SHP77 (cell line): ENCODE measurements at regions not wholly inside any gene's neighbourhood (a gene's known extent, or its start where the extent isn't known, plus 50 kb on each side); places are given as distances from the start of the nearest gene placed in this dataset.

Experiments used
- DNase-seq, 2 experiments: peaks; one replicate each; lab custom pipeline; 2025; lab: John Stamatoyannopoulos, UW

DNA sequence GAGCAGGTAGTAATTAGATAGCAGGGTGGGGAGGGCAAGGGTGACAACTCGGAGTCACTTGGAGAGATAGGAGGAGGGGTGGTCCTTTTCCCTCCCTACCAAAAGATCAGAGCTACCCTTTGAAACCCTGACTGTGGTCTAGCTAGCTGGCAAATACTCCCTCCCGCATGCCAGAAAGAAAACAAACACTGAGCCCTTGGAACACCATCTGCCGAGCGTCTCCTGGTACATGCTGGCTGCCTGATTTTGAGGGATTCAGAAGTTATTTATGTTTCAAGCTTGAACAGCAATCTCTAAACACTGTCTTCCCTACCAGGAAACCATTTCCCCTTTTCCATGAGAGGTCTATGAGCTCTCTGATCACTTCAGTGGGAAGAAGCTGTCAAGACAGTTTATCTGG lies 291.6 kb upstream of the CFAP20DC start:
- DNase-seq: peak in 1 of 2 experiments; percentile 29

DNA sequence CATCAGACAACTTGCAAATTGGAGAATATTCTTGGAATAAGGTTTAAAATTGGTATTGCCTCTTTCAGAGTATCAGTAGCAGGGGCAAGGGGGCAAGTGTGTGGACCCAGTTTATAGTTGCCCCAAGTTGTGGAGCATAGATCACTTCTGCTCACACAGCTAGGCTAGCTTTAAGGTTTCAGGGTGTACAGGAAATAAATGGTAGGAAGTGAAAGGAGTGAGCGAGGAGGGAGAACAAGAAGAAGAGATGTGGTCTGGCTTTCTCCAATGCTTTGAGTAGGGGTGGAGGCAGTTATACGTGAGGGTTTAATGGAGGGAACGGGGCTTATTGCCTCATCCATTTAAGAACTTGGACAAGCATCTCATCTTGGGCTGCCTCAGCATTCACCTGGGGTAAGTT lies 290.0 kb upstream of the CFAP20DC start:
- DNase-seq: no peak

GRCh38 chr3:59338934-59339333 lies 289.1 kb upstream of the CFAP20DC start:
- DNase-seq: no peak

DNA sequence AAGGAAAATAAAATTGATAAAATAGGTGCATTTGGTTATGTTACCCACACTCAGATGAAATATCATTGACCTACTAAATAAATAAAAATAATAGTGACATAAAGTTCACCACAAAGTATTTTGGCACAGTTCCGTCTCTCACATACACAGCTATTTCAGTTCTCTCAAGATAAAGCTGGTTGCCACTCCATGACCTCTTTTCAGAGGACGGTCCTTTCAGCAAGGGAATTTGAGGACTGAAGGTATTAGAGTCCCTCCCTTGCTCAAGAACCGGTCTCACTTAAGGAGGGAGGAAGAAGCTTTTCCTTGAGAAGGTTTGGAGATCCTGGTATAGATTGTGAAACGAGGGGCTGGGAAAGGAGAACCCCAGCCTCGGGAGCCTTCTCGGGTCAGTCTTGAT lies 285.5 kb upstream of the CFAP20DC start:
- no peak for DNase-seq

GRCh38 chr3:59334585-59334984 lies 284.8 kb upstream of the CFAP20DC start:
- no peak for DNase-seq

- DNase-seq: no peak
These were observed 277.6 kb upstream of the CFAP20DC start for GRCh38 chr3:59327376-59327808.

DNA sequence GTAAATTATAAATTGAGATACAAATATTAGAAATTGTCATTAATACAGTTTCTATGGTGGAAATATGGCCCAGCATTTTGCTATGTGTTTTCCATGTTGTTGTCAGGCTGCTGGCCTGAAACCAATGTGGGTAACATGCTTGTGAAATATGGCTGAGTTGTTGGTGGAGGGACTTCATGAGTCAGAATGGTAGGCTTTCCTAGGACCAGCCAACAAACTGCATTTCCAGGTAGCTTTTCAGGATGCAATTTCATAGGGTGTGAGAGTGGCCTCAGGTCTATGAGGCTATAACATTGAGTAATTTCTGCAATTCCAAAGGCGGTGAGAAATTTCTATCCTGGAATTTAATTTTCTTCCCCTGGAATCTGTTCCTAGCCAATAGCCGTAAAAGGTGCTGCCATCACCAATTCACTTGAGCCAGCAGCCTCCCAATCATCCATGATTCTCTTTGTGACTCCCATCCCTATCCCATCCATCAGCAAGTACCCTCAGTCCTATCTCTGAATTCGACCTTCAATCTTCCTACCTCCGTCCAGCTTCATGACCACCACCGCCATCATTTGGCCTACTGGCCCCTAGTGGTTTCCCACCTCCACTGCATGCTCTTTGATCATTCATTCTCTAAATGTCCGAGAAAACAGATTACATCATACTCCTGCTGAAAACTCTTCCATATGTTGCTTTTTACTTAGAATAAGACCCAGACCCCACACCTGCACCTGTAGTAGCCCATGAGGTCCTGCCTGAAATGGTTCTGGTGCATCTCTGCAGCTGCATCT lies 276.6 kb upstream of the CFAP20DC start:
- DNase-seq: no peak

DNA sequence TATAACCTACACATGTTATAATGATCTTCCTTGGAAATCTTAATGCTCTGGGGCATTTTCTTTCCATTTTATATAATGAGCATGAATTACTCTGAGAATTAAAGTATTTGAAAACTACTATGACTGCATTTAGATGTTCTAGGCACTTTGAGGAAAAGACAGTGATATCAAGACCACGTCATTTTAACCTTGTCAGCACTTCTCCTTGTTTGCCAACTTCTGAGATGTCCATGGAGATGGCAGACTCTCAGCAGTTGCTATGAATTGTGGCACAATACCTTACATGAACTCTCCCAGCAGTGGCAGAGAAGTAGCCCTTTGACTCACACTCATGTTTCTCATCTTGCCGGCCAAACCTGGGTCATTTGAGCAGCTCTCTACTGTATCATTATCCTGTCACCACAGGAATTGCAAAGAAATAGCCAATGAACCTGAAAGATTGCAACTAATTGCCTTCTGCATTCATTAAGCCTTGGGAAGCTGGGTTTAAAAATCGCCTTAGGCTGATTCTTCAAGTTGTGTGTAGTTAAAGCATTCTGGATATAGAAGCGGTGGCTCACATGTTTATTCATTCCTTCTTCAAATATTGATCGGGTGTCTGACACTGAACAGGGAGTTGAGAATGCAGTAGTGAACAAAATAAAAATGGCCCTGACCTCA lies 272.2 kb upstream of the CFAP20DC start:
- DNase-seq: no peak

GRCh38 chr3:59320080-59320479 lies 270.3 kb upstream of the CFAP20DC start:
- peak; percentile 19 to 26 for DNase-seq

DNA sequence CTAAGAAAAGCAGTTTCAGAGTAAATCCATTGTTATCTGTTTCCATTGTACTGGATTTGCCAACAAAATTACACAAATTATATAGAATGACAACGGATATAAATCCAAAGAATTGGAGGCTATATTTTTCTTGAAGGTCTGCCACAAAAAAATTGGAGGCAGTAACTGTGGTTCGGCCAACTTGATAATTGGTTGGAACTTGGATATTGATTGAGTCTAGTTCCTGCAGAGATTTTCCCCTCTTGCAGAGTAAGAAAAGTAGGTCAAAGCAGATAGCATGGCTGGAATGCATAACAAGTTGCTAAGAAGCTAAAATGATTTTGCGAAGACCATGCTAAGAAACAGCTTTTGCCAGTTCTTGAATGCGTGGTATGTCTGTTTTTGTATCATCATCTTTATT lies 269.6 kb upstream of the CFAP20DC start:
- DNase-seq: no peak

DNA sequence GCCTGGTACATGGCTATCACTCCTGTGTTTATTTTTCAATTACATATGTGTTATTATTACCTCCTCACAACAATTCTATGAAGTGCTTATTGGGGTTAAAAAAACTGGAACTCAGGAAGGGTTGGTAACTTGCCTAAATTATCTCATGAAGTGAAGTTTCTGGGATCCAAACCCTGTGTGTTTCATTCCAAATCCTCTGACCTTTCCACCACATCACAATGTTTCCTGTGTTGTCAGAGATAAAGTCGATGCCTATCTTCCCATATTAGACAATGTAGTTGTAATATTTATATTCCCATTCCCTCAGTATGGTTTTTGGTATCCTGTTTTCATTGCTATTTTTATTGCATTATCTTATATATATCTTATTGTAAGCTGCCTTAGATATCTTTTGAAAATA lies 269.1 kb upstream of the CFAP20DC start:
- no peak for DNase-seq

DNA sequence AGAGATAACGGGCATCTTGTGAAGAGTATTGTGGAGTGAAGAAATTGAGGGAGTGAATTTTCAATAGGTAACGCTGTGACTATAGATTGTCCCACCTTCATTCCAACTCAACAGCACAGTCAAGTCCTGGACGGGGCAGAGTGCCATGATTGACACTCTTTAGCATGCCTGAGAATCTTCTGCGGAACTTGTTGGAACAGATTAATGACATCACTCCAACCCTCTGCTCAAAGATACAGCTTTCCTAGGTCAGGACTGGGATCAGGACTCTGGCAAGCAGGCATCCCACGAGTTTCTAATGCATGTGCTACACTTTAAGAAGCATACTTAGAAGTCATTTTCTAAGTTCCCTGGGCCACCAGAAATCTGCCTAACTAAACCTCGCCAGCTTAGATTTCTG lies 267.6 kb upstream of the CFAP20DC start:
- no peak for DNase-seq

GRCh38 chr3:59316688-59317275 lies 267.0 kb upstream of the CFAP20DC start:
- no peak for DNase-seq

GRCh38 chr3:59313365-59313764 lies 263.5 kb upstream of the CFAP20DC start:
- peak; percentile 2 to 18 for DNase-seq

- no peak for DNase-seq
These were observed 261.4 kb upstream of the CFAP20DC start for GRCh38 chr3:59311231-59311630.

DNA sequence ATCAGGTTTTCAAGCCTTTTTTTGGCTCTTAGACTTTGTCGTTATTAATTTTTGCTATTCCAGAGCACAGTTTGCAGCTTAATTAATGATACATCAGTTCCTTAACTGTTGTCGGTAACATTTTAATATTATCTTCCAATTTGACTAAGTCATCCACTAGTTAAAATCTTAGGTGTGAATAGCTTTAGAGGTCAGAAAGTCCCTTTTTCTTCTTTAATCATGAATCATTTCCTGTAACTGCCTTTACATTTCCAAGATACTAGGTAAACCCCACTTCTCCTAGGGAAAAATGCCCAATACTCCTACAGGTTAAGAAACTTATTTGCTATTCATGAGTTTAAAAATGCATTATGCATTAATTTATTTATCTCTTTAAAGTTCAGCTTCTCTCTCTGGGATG lies 260.9 kb upstream of the CFAP20DC start:
- no peak for DNase-seq

GRCh38 chr3:59308684-59309083 lies 258.9 kb upstream of the CFAP20DC start:
- DNase-seq: no peak

DNA sequence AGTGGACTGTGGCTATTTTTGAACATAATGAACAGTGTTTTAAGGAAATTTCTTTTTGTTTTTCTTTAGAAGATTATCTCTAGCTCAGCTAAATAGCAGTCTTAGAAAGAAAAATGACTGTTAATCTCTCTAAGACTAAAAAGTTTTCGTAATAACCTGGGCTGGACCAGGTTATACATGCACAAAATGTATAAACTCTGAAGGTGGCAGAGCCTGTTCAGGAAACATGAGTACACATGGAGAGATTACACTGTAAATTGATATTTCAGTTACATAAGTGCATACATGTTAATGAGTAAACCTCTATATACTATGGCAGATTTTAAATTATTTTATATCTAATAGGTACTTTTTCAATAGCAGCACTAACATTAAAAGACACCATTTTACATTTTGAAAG lies 258.2 kb upstream of the CFAP20DC start:
- no peak for DNase-seq

DNA sequence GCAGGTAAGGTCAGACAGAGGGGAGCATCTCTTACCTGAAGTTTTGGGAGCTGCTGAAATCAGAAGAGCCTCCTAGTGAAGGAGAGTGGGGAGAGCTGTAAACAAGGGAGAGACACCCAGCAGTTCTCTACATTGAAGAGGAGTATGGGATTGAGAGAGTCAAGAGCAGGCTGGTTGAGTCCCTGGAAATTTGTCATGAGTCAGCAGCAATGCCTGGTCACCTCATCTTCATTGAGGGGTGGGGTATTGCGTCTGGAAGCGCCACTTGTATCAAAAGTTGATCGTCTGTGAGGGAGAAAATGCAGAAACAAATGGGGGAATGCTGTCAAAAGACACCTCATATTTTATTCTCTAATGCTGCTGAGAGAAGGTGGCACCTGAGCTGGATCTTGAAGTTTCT lies 256.6 kb upstream of the CFAP20DC start:
- DNase-seq: no peak

- no peak for DNase-seq
These were observed 254.5 kb upstream of the CFAP20DC start for GRCh38 chr3:59304296-59304695.

- no peak for DNase-seq
These were observed 253.6 kb upstream of the CFAP20DC start for GRCh38 chr3:59303452-59303851.

- DNase-seq: no peak
These were observed 252.6 kb upstream of the CFAP20DC start for GRCh38 chr3:59302442-59302841.

DNA sequence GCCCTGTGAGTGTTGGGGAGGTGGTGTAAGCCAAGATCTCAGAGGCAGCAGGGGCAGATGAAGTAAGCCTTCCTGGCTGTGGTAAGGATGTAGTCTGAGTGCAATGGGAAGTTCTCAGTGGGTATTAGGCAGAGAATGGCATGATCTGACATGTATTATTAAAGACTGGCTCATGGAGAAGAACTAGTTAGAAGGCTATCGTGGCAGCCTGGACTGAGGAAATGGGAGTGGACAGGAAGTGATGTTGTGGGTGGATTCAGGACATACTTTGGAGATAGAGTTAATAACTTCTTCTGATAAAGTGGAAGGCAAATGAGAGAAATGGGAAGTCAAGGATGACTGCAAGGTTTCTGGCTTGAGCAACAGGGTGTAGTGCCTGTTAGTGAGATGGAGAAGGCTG lies 250.9 kb upstream of the CFAP20DC start:
- no peak for DNase-seq
